Activated CD4-positive, alpha-beta T cell treated with anti-CD3 and anti-CD28 coated beads, Interleukin-2, amount 50 U/mL, for 1 hour (primary cell): ENCODE measurements at regions not wholly inside any gene's neighbourhood (a gene's known extent, or its start where the extent isn't known, plus 50 kb on each side); places are given as distances from the start of the nearest gene placed in this dataset.
"Not testable (repeated sequence)": the region's sequence is repeated elsewhere in the genome, so short reads cannot be mapped to it uniquely, and the experiment has no call there.

Experiments
- DNase-seq: peaks from one replicate; pipeline ENCODE4 v3.0.0-alpha.2; 2020

DNA sequence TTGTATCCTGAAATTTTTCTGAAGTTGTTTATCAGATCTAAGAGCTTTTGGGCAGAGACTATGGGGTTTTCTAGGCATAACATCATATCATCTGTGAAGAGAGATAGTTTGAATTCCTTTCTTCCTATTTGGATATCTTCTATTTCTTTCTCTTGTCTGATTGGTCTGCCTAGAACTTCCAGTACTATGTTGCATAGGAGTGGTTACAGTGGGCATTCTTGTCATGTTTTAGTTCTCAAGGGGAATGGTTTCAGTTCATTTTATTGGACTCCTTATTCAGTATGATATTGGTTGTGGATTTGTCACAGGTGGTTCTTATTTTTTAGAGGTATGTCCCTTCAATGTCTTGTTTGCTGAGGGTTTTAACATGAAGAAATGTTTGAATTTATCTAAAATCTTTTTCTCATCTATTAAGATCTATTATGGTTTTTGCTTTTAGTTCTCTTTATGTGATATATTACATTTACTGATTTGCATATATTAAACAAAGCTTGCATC lies 286.6 kb upstream of the C1QTNF3 start:
- not testable (repeated sequence) for DNase-seq

GRCh38 chr5:34331928-34332454 lies 289.0 kb upstream of the C1QTNF3 start:
- not testable (repeated sequence) for DNase-seq

- DNase-seq: not testable (repeated sequence)
Observed at GRCh38 chr5:34339408-34340001, 296.5 kb upstream of the C1QTNF3 start.

DNA sequence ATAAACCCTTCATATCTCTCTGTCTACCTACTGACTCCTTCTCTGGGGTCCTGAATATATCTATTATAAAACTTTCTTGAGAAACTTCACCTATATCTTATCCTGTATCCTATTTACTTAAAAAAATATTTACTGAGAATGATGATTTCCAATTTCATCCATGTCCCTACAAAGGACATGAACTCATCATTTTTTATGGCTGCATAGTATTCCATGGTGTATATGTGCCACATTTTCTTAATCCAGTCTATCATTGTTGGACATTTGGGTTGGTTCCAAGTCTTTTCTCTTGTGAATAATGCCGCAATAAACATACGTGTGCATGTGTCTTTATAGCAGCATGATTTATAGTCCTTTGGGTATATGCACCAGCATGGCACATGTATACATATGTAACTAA lies 301.7 kb upstream of the RAI14 start:
- not testable (repeated sequence) for DNase-seq

GRCh38 chr5:34371417-34371816 lies 284.7 kb upstream of the RAI14 start:
- DNase-seq: not testable (repeated sequence)

- not testable (repeated sequence) for DNase-seq
Observed at GRCh38 chr5:34371817-34372216, 284.3 kb upstream of the RAI14 start.

DNA sequence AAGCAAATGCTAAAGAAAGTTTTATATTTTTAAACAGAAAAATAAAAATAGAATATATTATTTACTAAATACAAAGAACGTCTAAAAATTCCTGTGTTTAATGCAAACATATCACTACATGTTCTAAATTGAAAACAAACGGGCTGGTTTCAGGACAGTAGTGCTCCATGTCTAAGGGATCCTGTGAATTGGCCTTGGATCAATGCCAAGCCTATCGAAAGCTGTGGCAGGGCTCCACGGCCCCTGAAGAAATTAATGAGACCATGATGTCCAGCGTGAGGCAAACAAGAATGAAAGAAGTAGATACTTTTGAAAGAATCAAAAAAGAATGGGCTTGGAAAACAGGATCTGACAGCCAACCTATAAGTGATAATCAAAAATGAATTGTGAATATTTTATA lies 283.4 kb upstream of the RAI14 start:
- DNase-seq: not testable (repeated sequence)

- not testable (repeated sequence) for DNase-seq
Observed at GRCh38 chr5:34377651-34378050, 278.5 kb upstream of the RAI14 start.

GRCh38 chr5:34378498-34378897 lies 277.6 kb upstream of the RAI14 start:
- not testable (repeated sequence) for DNase-seq

DNA sequence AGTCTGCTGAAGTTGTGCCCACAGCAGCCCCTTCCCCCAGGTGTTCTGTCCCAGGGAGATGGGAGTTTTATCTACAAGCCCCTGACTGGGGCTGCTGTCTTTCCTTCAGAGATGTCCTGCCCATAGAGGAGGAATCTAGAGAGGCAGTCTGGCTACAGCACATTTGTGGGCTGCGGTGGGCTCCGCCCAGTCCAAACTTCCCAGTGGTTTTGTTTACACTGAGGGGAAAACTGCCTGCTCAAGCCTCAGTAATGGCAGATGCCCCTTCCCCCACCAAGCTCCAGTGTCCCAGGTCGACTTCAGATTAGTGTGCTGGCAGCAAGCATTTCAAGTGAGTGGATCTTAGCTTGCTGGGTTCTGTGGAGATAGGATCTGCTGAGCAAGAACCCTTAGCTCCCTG lies 267.4 kb upstream of the RAI14 start:
- not testable (repeated sequence) for DNase-seq

GRCh38 chr5:34409373-34409772 lies 246.8 kb upstream of the RAI14 start:
- no peak for DNase-seq

DNA sequence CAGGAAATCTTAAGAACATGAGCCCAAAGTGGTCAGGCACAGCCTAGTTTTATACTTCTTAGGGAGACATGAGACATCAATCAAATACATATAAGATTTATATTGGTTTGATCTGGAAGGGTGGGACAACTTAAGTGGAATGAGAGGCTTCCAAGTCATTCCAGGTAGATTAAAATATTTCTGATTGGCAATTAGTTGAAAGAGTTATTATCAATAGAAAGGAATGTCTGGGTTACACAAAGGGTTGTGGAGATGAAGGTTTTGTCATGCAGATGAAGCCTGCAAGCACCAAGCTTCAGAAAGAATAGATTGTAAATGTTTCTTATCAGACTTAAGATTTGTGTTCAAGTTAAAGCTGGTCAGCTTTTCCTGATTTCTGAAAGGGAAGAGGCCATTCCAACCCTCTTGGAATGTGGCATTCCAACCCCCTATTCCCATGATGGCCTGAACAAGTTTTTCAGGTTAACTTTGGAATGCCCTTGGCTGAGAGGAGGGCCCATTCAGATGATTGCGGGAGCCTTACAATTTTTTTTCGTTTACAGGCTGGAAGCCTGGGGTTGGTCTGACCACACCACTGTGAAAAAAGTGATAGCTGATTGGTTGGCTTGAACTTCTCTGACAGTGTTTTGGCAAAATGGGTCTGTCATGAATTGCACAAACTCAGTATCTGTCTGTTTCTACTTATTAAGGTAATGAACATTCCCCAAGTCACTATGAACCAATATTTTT lies 245.6 kb upstream of the RAI14 start:
- DNase-seq: no peak

DNA sequence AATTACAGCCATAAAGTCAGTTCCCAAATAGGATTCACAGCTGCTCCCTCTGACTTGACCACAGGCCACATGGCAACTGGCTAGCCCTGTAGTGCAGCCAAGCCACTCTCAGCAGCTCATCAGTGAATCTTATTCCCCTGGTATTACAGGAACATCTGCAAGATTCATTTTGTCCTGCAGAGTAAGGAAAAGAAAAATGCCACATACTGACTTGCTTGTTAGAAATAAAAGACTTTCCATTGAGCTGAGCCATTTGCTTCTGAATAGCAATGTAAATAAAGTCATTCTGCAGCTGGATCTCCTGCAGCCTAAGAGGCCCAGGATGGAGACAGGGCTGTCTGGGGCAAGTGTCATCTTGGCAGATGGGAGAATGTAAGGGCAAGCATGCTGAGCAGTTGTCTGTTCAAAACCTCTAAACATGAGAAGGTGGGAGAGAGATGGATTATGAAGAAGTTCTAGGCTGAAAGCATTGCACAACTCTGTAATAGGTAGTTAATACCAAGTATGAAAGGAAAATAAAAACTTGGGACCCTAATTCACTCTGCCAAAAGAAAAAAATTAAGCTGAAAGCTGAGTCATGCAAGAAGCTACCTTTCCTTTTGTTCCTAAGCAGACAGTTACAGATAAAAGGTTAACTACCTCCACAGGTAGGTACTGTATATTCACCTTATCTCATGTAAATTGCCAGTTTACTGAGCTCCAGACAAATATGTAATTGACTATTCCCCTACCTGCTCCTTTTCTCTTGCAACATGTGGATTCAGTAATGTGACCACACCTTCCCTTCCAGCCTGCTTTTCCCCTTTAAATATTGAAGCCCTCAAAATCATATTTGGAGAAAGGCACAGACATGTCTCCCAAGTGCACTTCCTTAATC lies 244.4 kb upstream of the RAI14 start:
- DNase-seq: no peak

DNA sequence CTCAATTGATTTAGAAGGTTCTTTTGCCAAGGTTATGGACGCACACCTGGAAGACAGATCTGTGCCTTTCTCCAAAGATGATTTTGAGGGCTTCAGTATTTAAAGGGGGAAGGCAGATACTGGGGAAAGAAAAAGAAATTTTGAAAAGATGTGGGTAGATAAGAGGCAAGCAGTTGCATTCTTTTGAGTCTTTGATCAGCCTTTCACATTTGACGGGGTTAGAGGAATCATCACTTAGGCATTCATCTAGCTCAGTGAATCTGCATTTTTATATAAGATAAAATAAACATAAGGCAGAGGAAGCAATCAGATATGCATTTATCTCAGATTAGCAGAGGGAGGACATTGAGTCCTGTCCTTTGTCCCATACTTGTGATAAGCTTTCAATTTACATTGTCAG lies 243.4 kb upstream of the RAI14 start:
- no peak for DNase-seq

- no peak for DNase-seq
Observed at GRCh38 chr5:34415559-34416198, 240.4 kb upstream of the RAI14 start.

DNA sequence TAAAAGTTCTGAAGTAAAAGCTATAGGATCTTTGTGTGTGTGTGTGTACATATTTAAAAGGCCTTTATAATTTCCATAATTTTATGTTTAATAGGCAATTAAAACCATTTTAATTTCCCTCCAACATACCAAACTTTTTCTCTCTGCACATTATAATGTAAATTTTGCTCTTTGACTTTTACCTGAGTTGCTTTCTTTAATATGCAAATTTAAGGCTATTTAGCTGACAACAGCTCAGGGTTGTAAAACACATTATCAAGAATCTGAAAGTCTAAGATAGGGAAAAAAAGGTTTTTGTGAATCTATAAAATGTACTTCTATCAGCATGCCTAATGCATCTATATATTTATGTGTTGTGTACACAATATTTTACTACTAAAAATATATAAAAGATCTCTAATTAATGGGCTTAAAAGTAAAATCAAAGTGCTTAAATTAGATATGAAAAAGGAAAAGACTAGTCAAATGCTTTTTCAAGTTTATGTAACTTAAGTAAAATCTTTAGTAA lies 239.6 kb upstream of the RAI14 start:
- DNase-seq: no peak

DNA sequence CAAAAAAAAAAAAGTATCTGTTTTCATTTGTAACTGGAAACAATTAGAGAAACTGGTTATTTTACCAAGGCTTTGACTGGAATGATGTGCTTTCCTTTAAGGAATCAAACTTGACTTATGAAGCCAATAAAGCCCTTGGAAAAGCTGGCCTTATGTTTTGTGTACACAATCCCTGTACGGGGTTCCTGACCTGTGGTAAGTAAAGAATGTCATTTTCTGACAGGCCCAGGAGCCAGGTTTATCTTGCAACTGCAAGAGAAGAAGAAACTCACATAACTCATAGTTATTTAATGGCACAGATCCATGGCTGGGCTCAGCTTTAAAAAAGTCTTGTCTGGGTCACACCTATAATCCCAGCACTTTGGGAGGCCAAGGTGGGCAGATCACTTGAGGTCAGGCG lies 235.9 kb upstream of the RAI14 start:
- DNase-seq: not testable (repeated sequence)

- DNase-seq: no peak
Observed at GRCh38 chr5:34436761-34437501, 219.2 kb upstream of the RAI14 start.

- no peak for DNase-seq
Observed at GRCh38 chr5:34439601-34440000, 216.5 kb upstream of the RAI14 start.

DNA sequence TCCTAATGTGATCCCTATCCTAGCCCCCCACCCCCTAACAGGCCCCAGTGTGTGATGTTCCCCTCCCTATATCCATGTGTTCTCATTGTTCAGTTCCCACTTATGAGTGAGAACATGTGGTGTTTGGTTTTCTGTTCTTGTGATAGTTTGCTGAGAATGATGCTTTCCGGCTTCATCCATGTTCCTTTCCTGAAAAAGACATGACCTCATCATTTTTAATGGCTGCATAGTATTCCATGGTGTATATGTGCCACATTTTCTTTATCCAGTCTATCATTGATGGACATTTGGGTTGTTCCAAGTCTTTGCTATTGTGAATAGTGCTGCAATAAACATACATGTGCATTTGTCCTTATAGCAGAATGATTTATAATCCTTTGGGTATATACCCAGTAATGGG lies 214.4 kb upstream of the RAI14 start:
- DNase-seq: not testable (repeated sequence)

DNA sequence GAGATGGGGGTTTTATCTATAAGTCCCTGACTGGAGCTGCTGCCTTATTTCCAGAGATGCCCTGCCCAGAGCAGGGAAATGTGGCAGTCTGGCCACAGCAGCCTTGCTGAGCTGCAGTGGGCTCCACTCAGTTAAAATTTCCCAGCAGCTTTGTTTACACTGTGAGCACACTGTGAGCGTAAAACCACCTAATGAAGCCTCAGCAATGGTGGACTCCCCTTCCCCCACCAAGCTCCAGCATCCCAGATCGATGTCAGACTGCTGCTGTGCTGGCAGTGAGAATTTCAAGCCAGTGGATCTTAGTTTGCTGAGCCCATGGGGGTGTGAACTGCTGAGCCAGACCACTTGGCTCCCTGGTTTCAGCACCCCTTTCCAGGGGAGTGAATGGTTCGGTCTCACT lies 208.7 kb upstream of the RAI14 start:
- DNase-seq: no peak

GRCh38 chr5:34449639-34450038 lies 206.5 kb upstream of the RAI14 start:
- DNase-seq: no peak
